GM19452 (cell line): ENCODE measurements at regions not wholly inside any gene's neighbourhood (a gene's known extent, or its start where the extent isn't known, plus 50 kb on each side); places are given as distances from the start of the nearest gene placed in this dataset.

ENCODE experiments used
- ATAC-seq: cut with Tn5 transposase; IDR thresholded peaks from one replicate; pipeline ENCODE4 v1.9.1; 2021; ENCODE audit not compliant: unreplicated experiment

DNA sequence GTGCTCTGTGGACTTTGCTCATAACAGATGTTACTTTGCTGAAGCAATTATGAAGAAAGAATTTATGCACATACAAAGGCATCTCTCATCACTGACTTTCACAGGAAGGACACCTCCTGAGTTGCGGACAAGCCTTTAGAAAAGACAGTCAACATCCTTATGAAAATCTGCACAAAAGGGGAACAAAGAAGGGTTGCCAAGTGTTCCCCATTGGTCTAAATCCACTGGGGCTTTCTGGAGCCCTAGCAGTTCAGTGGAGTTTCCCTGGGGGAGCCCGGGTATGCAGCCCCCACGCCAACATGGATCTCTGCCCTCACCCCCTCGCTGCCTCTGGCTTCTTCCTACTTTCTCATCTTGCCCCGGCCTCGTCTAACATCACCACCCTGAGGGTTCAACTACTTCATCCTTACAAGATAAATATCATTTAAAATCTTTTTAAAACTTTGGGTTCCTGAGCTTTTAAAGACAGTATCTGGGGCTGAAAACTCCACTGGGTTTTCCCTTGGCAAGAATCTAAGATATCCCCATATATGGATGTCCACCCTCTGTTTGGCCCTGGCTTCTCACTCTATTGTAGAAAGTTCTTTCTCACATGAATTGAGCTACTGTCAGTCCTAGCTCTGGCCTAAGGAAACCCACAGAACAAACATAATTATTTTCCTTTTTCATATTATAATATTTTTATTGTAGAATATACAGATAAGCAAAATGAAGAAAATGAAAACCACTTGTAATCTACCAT is 207.9 kb upstream of the RGMA start:
- no peak for ATAC-seq

DNA sequence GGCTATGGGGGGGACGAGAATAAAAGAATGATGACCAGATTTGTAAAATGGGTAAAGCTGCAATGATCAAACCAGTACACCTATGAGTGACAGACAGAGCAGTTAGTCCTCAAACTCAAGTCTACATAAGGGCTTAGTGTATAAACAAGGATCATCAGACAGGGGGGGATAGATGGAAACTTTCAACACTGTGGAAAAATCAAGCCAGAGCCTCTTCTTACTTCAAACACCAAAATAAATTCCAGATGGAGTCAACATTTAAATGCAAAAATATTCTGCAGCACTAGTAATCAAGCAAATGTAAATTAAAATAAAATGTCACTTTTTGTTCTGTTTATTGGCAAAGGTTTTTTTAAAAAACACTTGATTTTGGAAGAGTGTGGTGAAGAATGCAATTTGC is 205.9 kb upstream of the RGMA start:
- no peak for ATAC-seq

DNA sequence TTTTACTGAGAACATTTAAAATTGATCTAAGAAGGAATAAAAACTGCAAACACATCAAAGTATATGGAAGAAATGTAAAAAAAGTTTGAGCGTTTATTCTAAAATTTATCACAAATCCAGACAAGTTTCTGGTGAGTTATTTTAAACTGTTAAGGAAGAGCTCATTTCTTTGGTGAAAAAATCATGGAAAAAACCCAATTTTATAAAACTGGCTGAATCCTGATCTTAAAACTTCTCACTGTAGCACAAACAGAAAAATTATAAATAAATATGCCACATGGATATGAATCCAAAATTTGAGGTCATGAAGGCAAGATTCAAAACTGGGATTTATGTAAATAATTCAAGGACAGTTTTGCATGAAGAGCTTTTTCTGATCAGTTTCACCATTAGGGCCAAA is 205.1 kb upstream of the RGMA start:
- no peak for ATAC-seq

DNA sequence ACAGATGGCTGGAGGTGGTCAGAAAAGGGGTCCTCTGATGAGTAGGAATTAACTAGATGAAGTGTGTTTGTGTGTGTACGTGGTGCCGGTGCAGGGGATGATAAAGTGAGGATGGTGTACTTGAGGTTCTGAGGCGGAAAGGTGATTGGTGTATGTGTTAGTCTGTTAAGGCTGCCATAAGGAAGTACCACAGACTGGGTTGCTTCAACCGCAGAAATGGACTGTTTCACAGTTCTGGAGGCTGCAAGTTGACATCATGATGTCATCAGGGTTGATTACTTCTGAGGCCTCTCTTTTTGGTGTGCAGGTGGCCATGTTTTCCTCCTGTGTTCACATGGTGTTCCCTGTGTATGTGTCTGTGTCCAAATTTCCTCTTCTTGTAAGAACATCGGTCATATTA is 202.4 kb upstream of the RGMA start:
- ATAC-seq = no peak

DNA sequence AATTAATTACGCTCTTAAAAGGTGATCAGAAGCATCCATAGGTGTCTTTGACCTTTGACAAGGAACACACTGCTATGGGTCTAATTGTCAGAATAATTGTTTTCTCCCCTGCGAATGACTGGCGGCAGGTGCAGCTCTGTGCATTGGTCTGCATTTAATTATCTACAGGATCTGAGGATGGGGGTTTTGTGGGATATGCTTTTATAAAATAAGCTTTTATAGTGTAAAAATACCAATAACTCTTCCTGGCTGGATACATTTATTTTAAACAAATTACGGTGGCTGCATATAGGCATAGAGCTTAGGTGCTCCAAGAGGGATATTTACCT is 201.6 kb upstream of the RGMA start:
- no peak for ATAC-seq

DNA sequence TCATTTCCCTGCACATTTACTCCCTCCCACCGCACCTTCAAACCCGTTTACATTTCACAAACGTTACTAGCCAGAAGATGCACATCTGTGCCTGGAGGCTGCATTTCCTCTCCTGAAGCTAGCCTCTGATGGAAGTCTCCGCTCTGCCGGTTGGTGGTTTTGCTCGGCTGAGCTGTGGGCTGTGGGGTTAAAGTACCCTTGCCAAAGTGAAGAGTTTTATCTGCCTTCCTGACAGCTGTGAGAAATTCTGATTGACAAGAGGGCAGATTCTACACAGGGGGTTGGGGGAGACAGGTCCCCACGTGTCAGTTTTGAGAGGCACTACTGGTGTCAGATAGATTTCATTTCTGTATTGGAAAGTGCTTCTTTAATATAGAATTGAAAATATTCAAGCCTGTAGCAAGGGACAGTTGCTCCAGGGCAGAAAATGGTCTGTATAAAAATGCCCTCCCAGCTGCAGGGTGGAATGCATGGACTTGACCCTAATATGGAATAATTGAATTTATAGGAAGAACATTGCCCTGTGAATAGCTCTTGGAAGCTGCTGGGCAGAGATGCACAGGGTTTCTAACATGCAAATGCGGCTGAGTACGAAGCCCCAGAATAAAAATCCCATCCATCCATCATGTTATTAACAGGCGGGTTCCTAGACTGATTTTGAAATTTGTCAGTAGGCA is 201.1 kb upstream of the RGMA start:
- no peak for ATAC-seq

DNA sequence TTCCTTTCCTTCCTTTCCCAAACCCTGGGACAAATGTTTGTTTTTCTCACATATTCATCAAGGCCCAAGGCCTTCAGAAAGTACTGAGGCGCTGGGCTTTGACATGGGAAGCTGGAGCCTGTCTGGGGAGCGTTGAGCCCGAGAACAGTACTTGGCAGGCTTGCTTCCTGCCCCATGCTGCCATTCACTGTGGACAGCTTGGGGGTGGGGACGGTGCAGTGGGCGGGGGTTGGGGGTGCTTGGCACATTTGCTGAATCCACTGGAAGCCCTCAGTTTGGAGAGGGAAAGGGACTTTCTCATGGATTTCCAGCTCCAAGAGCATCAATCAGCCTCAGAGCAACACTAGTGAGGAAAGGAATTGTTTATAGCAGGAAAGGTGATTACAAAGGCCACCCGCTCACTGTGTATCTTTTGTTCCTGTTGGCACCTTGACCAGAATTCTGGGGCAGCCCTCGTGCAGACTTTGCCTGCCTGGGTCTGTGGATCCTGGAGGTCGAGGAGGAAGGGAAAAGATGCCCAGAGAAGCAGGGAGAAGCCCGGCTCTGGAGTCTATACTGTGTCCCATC is 199.8 kb upstream of the RGMA start:
- no peak for ATAC-seq

DNA sequence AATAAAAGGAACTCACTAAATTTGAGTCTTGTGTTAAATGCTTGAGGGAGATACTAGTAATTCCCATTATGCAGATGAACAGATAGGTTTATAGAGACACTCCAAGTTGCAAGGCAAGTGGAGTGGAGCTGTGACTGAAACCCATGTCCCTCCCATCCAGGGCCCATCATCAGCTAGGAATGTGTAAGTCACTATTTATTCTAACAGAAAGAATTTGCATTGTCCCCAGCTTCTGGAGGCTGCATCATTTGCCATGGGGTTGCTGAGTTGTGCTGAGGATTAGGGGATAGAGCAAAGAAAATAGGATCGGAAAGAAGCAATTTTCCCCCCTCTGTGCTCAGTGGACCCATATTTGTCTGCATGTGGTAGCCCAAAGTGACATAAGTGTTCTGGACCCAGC is 197.4 kb upstream of the RGMA start:
- no peak for ATAC-seq

DNA sequence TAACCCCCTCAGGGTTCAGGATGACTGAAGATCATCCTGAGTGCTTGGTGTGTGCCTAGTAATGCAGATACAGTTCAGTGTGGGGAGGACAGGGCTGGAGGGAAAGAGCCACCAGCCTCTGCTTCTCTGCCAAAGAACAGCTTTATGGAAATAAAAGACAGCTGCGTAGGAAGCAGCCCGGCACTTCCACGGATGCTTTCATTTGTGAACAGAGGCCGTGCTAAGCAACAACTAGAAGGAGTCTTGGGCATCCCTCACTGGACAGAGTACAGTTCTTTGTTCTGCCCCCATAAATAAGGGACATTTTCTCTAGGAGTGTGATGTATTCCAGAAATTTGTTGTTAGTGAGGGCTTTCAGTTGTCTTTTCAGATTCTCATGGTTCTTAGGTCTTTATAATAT is 194.8 kb upstream of the RGMA start:
- no peak for ATAC-seq

DNA sequence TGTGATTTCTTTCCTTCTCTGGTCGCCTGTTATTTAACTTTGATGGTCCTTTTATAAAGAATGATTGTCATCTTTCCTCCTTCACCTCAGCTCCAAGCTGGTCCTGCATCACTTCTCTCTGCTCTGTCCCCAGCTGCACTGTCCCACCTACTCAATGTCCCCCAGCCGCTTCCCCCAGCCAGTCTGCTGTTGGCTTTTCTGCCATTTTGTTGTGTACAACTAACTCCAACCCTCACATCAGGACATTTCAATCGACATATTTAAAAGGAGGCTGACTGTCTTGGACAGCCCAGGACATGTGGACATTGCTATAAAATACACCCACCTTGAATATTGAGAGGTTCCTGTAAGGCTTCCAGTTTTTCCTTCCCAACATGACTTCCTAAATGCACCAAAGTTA is 193.8 kb upstream of the RGMA start:
- no peak for ATAC-seq

DNA sequence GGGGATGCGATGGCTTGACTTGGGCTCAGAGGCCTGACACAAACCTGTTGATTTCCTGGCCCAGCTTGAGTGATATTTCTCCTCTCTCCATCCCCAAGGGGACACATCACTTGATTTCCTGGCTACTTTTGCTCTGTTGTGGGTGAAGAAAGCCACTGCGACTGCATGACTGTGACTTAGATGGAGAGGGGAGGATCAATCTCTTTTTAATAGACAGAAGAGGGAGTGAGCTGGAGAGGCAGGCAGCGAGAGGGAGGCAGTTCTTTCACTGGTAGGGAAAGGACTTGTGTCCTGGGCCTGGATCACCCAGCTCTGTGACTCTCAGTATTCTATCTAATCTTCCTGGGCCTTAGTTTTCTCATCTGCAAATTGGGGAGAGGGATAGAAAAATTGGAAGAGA is 189.8 kb upstream of the RGMA start:
- ATAC-seq = no peak

DNA sequence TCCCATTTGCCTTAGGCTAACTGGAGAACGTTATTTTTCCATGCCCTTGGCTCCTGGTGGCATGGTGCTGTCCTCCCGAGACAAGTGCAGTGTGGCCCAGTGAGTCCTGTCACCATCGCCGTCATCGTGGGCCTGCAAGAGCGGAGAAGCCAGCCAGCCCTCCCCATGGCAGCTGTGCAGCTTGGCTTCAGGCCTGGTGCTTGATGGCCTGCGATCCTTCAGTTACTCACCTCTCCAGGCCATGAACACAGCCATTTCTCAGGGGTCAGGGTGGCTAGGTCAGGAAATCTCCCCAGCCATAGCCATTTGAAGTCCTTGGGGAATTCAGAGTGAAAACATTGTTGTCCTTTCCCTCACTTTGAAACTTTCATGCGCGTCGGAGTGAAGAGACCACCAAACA is 189.0 kb upstream of the RGMA start:
- no peak for ATAC-seq

DNA sequence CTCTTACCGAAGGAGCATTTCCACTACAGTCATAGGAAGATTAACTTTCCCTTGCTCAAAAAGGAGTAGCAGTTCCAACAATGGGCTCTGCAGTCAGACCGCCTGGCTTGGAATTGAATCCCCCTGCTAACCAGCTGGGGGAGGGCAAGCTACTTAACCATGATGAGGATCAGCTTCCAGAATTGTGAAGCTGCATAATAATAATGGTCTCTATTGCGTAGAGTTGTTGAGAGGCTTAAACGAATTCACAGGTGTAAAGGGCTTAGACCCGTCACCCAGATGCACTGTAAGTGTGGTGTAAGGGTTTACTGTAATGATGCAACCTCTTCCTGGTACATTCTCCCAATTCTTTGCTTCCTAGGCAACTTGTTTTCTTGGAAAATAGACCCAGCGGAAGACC is 185.2 kb upstream of the RGMA start:
- ATAC-seq = no peak

DNA sequence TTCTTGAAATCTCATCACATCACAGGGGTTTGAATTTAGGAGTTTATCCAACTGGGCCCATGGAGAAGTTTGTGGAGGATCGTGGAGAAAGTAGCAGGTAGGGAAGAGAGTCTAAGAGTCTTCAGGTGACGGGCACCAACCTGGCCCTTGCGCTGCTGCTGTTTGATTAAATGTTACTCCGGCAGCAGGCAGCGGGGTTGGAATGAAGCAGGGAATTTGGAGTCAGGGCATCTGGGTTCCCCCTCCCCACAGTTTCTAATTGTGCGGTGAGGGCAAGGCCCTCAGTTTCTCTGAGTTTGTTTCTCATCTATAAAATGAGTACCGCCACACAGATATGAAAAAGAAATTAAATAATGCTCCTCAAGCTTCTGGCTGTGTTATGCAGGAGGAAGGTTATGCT is 182.9 kb upstream of the RGMA start:
- no peak for ATAC-seq

DNA sequence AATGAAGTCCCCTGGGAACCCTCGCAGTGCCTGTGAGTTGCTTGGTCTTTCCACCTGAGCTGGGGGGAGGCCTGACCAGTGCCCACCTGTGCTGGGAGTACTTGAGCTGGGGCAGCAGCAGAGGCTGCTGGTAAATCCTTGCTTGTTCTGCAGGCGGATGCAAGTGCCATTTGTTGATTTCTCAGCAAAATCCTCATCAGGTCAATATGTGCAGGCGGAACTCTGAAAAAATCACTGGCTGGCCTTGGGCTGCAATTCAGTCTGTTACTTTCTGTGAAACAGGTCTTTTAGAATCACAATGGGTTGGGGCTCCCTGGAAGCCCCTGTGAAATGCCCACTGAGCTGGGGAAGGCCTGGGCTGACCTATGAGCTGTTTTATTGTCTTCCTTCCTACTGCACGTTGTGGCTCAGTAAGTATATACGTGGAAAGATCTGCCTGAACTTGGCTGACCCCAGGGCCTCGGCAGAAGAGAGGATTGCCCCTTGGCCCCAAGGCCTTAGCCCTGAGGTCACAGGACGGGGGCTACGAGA is 182.0 kb upstream of the RGMA start:
- no peak for ATAC-seq

DNA sequence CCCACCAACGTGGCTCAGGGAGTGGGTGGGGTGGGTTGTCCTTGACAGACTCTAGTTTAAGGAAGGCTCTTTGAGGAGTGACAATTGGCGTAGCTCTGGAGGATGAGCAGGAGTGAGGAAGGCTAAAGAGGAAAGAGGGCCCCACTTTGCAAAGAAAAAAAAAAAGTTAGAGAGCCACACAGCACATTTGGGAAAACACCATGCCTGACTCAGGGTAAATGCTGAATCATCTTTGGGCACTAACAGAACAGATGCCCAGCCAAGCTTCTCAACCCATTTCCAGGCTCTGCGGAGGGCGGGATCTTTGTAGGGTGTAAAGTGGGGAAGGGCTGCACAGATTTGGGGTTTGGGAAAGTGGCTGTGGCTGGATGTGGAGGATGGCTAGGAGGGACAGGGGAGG is 179.1 kb upstream of the RGMA start:
- ATAC-seq = no peak

DNA sequence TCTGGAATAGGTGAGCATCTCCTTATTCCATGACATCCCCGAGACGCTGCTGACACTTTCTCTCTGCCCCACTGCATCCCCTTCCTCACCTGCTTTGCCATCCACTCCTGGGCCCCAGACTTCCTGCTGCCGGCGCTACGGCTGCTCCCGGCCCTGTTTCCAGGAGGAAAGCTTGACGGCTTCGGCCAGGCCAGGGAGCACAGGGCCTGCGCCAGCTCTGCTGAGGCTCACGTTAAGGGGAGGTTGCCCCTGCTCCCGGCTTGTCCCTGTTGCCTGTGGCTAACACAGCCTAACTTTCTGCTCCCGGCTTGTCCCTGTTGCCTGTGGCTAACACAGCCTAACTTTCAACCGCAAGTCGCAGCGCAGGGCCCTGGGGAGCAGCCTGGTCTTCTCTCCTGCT is 177.3 kb upstream of the RGMA start:
- no peak for ATAC-seq

DNA sequence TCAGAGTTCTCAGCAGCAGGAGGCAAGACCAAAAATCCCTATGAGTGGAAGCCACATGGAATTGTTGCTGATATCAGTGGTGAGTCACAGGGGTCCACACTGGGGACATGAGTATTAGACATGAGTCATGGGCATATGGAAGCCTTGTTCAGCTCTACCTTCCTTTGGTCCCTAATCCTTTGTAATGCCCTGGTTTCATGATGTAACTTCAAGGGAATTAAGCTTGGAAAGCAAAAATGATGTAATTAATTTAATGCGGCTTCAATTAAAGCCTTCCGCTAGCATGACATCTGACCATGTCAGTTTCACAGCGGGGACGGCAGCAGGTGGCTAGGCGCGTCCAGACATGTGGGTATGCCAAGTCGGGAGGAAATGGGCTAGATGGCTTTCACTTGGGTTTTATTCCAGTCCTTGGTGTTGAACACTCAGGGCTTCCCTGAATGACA is 176.1 kb upstream of the RGMA start:
- ATAC-seq = no peak

DNA sequence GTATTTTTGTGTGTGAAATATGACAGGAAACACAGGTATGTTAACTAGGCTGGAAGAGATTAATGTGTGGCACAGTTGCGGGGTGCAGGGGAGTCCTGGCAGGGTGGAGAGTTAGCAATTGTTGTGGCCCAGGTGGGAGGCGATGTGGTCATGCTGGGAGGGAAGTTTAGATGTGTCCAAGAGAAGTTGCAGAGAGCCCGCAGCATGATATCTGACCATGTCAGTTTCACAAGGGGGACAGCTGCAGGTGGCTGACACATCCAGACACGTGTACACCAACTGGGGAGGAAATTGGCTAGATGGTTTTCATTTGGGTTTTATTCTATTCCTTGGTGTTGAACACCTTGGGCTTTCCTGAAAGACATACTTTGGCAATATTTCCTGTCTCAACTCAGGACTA is 172.8 kb upstream of the RGMA start:
- ATAC-seq = no peak

DNA sequence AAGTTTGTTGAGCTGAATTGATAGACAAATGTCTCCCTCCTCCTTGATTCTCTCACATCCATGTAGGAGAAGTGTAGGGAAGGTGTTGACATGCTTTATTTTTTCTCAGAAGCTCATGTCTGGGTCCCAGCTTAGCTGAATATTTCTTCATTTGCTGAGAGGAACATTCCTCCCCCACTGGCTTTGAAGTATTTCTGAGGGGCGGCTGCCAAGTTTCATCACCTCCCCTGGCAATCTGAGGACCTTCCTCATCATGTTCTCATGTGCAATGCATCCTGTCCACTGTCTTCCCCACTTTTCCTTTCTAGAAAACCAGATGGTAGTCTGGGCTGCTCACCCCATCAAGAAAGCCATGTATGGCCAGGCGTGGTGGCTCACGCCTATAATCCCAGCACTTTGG is 168.9 kb upstream of the RGMA start:
- no peak for ATAC-seq

DNA sequence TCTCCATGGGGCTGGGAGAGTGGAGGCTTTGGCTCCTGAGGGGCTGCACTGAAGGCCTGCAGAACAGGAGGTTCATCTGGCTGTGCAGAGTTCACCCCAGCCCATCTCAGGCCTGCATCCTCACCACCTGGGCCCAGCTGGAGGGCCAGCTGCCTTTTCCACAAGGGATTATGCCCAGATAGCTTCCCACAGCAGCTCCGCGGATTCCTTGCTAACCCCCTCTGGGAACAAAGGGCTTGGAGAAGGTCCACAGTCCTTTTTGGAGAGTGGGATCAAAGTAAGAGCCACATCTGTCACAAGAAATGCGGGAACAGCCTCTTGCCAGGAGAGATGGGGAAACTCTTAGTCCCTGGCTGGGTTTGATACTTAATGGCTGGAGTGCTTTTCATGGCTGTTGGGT is 164.7 kb upstream of the RGMA start:
- ATAC-seq = no peak

DNA sequence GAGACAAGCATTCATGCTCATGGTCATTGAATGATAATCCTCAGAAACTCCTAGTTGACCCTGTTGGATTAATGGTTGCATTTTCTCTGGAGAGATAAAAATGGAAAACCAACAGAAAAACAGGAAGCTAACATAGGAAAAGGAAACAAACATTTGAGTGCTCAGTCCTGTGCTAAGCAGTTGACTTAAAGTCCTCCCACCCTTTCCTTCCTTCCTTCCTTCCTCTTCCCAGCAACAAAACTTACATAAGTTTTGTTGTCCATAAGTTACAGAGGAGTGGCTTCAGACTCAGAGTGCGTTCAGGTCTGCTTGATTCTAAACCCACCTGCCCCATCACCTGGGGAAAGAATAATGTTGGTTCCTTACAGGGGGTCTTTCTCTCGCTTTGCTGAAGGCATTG is 163.8 kb upstream of the RGMA start:
- ATAC-seq = no peak

DNA sequence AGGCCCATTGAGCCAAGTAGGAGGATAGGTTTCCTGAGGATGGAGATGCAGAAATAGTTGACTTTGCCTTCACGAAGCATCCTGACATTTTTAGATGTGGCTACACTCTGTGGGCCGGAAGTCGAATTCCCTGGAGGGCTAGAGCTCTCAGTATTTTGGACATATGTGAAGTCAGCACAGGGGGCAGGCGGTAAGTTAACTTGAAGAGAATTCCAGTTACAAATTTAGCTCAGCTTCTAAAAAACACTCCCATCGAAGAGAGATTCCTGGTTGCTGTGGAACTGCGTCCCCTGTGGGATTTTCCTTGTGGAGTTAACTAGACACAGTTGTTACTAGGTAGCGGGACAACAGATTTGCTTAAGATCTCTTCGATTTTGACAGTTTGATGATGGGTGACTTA is 161.9 kb upstream of the RGMA start:
- ATAC-seq = no peak
